ENCODE measurements at regions not wholly inside any gene's neighbourhood (a gene's known extent, or its start where the extent isn't known, plus 50 kb on each side); places are given as distances from the start of the nearest gene placed in this dataset.
"Not testable (repeated sequence)": the region's sequence is repeated elsewhere in the genome, so short reads cannot be mapped to it uniquely, and the experiment has no call there.

GRCh38 chr2:116917196-116917595 is 897.3 kb upstream of the DDX18 start:
- no peak for DNase-seq (ENCODE audit: low read depth, low spot score)

GRCh38 chr2:116918574-116918973 is 895.9 kb upstream of the DDX18 start:
- no peak for DNase-seq (ENCODE audit: low read depth, low spot score)

GRCh38 chr2:116922414-116922813 is 892.1 kb upstream of the DDX18 start:
- DNase-seq (ENCODE audit: low read depth, low spot score): no peak

- peak; percentile 26 for DNase-seq (ENCODE audit: low read depth, low spot score)
These were observed 890.0 kb upstream of the DDX18 start for GRCh38 chr2:116924509-116924908.

GRCh38 chr2:116935097-116935814 is 879.2 kb upstream of the DDX18 start:
- DNase-seq (ENCODE audit: low read depth, low spot score): no peak

GRCh38 chr2:116948258-116948657 is 866.2 kb upstream of the DDX18 start:
- DNase-seq (ENCODE audit: low read depth, low spot score): no peak

GRCh38 chr2:116949249-116949648 is 865.2 kb upstream of the DDX18 start:
- no peak for DNase-seq (ENCODE audit: low read depth, low spot score)

- DNase-seq (ENCODE audit: low read depth, low spot score): peak; percentile 24
These were observed 862.2 kb upstream of the DDX18 start for GRCh38 chr2:116952254-116952653.

- no peak for DNase-seq (ENCODE audit: low read depth, low spot score)
These were observed 858.8 kb upstream of the DDX18 start for GRCh38 chr2:116955646-116956045.

- no peak for DNase-seq (ENCODE audit: low read depth, low spot score)
These were observed 838.9 kb upstream of the DDX18 start for GRCh38 chr2:116975608-116976007.

- DNase-seq (ENCODE audit: low read depth, low spot score): peak; percentile 13
These were observed 834.4 kb upstream of the DDX18 start for GRCh38 chr2:116979916-116980764.

- no peak for DNase-seq (ENCODE audit: low read depth, low spot score)
These were observed 827.0 kb upstream of the DDX18 start for GRCh38 chr2:116987447-116987846.

- DNase-seq (ENCODE audit: low read depth, low spot score): no peak
These were observed 826.2 kb upstream of the DDX18 start for GRCh38 chr2:116988303-116988702.

GRCh38 chr2:117019357-117019756 is 795.1 kb upstream of the DDX18 start:
- DNase-seq (ENCODE audit: low read depth, low spot score): no peak

- DNase-seq (ENCODE audit: low read depth, low spot score): no peak
These were observed 786.8 kb upstream of the DDX18 start for GRCh38 chr2:117027646-117028045.

GRCh38 chr2:117028708-117029107 is 785.8 kb upstream of the DDX18 start:
- not testable (repeated sequence) for DNase-seq (ENCODE audit: low read depth, low spot score)

GRCh38 chr2:117055499-117056375 is 758.8 kb upstream of the DDX18 start:
- no peak for DNase-seq (ENCODE audit: low read depth, low spot score)

- DNase-seq (ENCODE audit: low read depth, low spot score): no peak
These were observed 758.1 kb upstream of the DDX18 start for GRCh38 chr2:117056376-117056748.

- DNase-seq (ENCODE audit: low read depth, low spot score): no peak
These were observed 757.5 kb upstream of the DDX18 start for GRCh38 chr2:117057016-117057415.

GRCh38 chr2:117058366-117058765 is 756.1 kb upstream of the DDX18 start:
- DNase-seq (ENCODE audit: low read depth, low spot score): no peak

- no peak for DNase-seq (ENCODE audit: low read depth, low spot score)
These were observed 750.5 kb upstream of the DDX18 start for GRCh38 chr2:117064021-117064420.

GRCh38 chr2:117065912-117066311 is 748.6 kb upstream of the DDX18 start:
- no peak for DNase-seq (ENCODE audit: low read depth, low spot score)
